ENCODE measurements at regions not wholly inside any gene's neighbourhood (a gene's known extent, or its start where the extent isn't known, plus 50 kb on each side); places are given as distances from the start of the nearest gene placed in this dataset.

DNA sequence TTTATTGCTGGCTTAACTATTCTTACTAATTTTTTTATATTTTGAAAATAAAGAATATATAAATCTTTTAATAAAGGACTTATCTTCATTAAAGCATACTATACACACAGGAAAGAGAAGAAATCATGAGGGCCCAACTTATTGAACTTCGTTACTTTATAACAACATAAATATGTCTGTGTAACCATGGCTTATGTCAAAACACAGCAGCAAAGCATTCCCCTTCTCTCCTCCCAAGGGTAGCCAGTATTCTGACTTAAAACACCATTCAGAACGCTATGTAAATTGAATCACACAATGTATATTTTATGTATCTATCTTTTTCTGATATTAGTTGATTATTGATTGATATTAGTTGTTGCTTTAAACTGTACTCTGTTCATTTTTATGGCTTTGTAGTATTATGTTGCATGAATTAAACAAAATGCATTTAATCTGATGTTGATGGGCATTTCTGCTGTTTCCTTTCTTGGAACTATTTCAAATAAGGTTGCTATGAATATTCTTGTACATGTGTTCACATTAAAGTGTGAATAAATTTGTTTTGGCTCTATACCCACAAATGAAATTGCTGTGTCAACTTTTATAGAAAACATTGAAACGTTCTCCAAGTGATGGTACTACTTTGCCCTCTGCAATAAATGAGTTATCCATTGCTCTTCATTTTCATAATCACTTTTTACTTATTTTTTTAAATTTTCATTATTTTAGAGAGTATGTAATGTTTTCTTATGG, 188.7 kb downstream of the RND3 start:
- no peaks in the 10 kb centered on the region for H3K4me1 ChIP-seq (ENCODE audit: control insufficient read depth in 1 of 2, insufficient read depth in 2 of 2, low read length in 2 of 2)
- H3K9me2 ChIP-seq (ENCODE audit: insufficient read depth): no peaks in the 10 kb centered on the region
- no peaks in the 10 kb centered on the region for H4K20me1 ChIP-seq (ENCODE audit: insufficient read depth)
- ChIA-PET POLR2A (no interaction called here), RAD21 (ENCODE audit: low non-redundant PET in 1 of 2, low total read pairs in 2 of 2, uncharacterized antibody in 2 of 2, unreplicated experiment in 2 of 2) (no interaction called here), CTCF (no interaction called here)
- no peak overlapping the region for H3K4me2 ChIP-seq (ENCODE audit: low read length)
- intact Hi-C loops (cut with micrococcal nuclease): no loop called here
- no peak overlapping the region for H2AFZ ChIP-seq (ENCODE audit: low read depth, low read length, poor library complexity, severe bottlenecking)
- H3K36me3 ChIP-seq (ENCODE audit: control insufficient read depth in 1 of 2, insufficient read depth in 2 of 2, low read length in 2 of 2): no peaks in the 10 kb centered on the region
- H3K9ac ChIP-seq (ENCODE audit: low read length): no peak overlapping the region
- H3K9me3 ChIP-seq (ENCODE audit: control insufficient read depth in 1 of 2, insufficient read depth in 1 of 2, low read depth in 1 of 2, low read length in 2 of 2): no peaks in the 10 kb centered on the region; a peak in 1 of 4 replicates
- H3K27me3 ChIP-seq (ENCODE audit: insufficient read depth, low read length): no peaks in the 10 kb centered on the region
- H3K79me2 ChIP-seq (ENCODE audit: insufficient read depth, low read length): no peaks in the 10 kb centered on the region
- DNase-seq (ENCODE audit: low read depth, low spot score): no peak
- H3K4me3 ChIP-seq (replicated peaks in 1 of 2; ENCODE audit: low read depth in 1 of 2, low read length in 2 of 2): no peak overlapping the region
- TF ChIP-seq, protein P1, sequence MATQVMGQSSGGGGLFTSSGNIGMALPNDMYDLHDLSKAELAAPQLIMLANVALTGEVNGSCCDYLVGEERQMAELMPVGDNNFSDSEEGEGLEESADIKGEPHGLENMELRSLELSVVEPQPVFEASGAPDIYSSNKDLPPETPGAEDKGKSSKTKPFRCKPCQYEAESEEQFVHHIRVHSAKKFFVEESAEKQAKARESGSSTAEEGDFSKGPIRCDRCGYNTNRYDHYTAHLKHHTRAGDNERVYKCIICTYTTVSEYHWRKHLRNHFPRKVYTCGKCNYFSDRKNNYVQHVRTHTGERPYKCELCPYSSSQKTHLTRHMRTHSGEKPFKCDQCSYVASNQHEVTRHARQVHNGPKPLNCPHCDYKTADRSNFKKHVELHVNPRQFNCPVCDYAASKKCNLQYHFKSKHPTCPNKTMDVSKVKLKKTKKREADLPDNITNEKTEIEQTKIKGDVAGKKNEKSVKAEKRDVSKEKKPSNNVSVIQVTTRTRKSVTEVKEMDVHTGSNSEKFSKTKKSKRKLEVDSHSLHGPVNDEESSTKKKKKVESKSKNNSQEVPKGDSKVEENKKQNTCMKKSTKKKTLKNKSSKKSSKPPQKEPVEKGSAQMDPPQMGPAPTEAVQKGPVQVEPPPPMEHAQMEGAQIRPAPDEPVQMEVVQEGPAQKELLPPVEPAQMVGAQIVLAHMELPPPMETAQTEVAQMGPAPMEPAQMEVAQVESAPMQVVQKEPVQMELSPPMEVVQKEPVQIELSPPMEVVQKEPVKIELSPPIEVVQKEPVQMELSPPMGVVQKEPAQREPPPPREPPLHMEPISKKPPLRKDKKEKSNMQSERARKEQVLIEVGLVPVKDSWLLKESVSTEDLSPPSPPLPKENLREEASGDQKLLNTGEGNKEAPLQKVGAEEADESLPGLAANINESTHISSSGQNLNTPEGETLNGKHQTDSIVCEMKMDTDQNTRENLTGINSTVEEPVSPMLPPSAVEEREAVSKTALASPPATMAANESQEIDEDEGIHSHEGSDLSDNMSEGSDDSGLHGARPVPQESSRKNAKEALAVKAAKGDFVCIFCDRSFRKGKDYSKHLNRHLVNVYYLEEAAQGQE (IDR thresholded peaks at IDR 0.05; ENCODE audit: low read depth): no peak
- no peak for TF ChIP-seq SIN3A (IDR thresholded peaks at IDR 0.05; ENCODE audit: low read depth)
- TF ChIP-seq POLR2A (IDR thresholded peaks at IDR 0.05; ENCODE audit: borderline replicate concordance, extremely low read depth, insufficient read depth, insufficient read length): no peak
- TF ChIP-seq FOSL1 (IDR thresholded peaks at IDR 0.05; ENCODE audit: low read depth): no peak
- TF ChIP-seq CEBPB (IDR thresholded peaks at IDR 0.05; ENCODE audit: low read depth): no peak
- TF ChIP-seq POLR2AphosphoS5 (IDR thresholded peaks at IDR 0.05; ENCODE audit: low read depth, low read length): no peak
- no peak for TF ChIP-seq RAD21 (IDR thresholded peaks at IDR 0.05; ENCODE audit: low read depth)
- TF ChIP-seq, protein P2, sequence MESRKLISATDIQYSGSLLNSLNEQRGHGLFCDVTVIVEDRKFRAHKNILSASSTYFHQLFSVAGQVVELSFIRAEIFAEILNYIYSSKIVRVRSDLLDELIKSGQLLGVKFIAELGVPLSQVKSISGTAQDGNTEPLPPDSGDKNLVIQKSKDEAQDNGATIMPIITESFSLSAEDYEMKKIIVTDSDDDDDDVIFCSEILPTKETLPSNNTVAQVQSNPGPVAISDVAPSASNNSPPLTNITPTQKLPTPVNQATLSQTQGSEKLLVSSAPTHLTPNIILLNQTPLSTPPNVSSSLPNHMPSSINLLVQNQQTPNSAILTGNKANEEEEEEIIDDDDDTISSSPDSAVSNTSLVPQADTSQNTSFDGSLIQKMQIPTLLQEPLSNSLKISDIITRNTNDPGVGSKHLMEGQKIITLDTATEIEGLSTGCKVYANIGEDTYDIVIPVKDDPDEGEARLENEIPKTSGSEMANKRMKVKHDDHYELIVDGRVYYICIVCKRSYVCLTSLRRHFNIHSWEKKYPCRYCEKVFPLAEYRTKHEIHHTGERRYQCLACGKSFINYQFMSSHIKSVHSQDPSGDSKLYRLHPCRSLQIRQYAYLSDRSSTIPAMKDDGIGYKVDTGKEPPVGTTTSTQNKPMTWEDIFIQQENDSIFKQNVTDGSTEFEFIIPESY (IDR thresholded peaks at IDR 0.05; ENCODE audit: extremely low read depth, insufficient replicate concordance, low read length): no peak
- TF ChIP-seq ELF1 (IDR thresholded peaks at IDR 0.05; ENCODE audit: borderline replicate concordance, low read depth): no peak
- TF ChIP-seq YY1 (IDR thresholded peaks at IDR 0.05; ENCODE audit: extremely low read depth, insufficient replicate concordance, low read depth, low read length): no peak
- no peak for TF ChIP-seq EZH2phosphoT487 (IDR thresholded peaks at IDR 0.05; ENCODE audit: borderline replicate concordance)
- TF ChIP-seq, protein P3, sequence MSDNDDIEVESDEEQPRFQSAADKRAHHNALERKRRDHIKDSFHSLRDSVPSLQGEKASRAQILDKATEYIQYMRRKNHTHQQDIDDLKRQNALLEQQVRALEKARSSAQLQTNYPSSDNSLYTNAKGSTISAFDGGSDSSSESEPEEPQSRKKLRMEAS (IDR thresholded peaks at IDR 0.05): no peak
- no peak for TF ChIP-seq TCF7L2 (IDR thresholded peaks at IDR 0.05; ENCODE audit: borderline replicate concordance, extremely low read depth, insufficient read depth, insufficient read length)
- no peak for TF ChIP-seq ZFX (IDR thresholded peaks at IDR 0.05)
- TF ChIP-seq SP1 (IDR thresholded peaks at IDR 0.05; ENCODE audit: low read depth): no peak
- no peak for TF ChIP-seq JUND (IDR thresholded peaks at IDR 0.05)
- TF ChIP-seq SRF (IDR thresholded peaks at IDR 0.05; ENCODE audit: low read depth): no peak
- no peak for TF ChIP-seq EZH2 (IDR thresholded peaks at IDR 0.05)
- no peak for TF ChIP-seq CBX3 (IDR thresholded peaks at IDR 0.05; ENCODE audit: low read depth)
- no peak for ATAC-seq
- H3K27ac ChIP-seq (ENCODE audit: low read depth, low read length): no peak overlapping the region
- no TSS peak for BruUV-seq (replicated peaks)
